HG03571 (cell line): ENCODE measurements at regions not wholly inside any gene's neighbourhood (a gene's known extent, or its start where the extent isn't known, plus 50 kb on each side); places are given as distances from the start of the nearest gene placed in this dataset.
"Not testable (repeated sequence)": the region's sequence is repeated elsewhere in the genome, so short reads cannot be mapped to it uniquely, and the experiment has no call there.

Experiments
- ATAC-seq: cut with Tn5 transposase; IDR thresholded peaks from one replicate; pipeline ENCODE4 v1.9.1; 2021; ENCODE audit not compliant: unreplicated experiment

DNA sequence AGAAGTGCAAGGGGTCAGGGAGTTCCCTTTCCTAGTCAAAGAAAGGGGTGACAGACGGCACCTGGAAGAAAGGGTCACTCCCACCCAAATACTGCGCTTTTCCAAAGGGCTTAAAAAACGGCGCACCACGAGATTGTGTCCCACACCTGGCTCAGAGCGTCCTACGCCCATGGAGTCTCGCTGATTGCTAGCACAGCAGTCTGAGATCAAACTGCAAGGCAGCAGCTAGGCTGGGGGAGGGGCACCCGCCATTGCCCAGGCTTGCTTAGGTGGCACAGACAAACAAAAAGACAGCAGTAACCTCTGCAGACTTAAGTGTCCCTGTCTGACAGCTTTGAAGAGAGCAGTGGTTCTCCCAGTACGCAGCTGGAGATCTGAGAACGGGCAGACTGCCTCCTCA, 402.4 kb upstream of the KLF12 start:
- ATAC-seq = not testable (repeated sequence)

DNA sequence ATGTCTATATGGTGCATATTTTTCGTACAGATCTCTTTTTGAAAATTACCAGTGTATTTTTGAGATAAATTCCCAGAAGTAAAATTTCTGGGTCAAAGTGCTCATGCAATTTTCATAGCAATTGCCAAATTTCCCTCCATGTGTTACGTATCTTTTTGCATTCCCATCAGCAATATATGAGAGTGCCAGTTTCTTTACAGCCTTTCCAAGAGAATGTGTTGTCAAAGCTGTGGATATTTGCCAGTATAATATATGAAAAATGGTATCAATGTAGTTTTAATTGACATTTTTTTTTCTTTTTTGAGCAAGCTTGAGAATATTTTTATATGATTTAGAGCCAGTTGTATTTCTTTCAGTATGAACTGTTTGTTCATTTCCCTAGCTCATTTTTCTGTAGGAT, 399.0 kb upstream of the KLF12 start:
- no peak for ATAC-seq

DNA sequence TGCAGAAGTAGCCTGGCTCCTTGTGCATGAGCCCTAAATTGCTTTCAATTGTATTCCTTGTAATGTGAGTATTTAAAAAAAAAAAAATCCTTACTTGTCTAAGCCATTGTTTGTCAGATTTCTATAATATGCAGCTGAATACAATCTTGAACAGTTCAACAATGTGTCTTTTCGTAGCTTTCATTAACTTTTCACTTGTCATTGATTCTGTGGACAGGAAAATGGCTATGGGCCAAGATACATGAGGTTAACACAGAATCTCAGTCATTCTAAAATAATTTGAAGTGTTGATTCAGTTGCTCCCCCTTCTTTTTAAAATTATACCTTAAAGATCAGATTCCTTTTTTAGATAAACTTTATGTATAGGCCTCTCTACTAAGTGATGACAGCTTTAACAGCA, 395.8 kb upstream of the KLF12 start:
- ATAC-seq = no peak

DNA sequence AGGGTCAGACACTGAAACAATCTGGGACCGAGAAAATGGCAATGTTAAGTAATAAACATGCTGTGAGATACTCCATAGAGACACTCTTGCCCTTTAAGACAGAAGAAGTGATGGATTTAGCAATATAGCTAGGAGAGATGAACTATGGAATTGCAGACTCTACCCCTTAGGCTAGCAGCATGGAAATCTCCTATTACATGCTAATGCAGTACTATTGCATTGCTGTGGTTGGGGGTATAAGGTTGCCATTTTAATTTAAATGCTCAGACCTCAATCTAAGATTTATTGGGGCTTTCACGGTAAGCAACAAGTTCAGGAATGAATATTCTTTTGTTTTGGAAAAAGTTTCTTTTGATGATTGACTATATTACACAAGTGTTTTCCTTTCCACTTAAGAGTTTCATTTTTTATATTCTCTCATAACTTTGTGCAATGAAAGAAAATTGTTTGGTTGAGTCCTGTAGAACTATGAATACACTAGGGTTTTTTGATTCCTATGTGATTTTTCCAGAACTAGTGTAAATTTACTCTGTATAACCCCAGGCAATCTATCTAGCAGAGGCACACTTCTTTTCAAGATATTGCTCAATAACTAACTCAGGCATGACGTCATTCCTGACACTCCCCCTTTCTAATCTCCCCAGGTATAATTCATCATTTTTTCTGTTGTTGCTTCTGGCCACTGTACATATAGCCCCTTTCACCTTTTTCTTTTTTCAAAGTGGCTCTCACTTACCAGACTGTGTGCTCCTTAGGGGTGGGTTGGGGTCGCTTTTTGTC, 394.7 kb upstream of the KLF12 start:
- ATAC-seq = no peak

DNA sequence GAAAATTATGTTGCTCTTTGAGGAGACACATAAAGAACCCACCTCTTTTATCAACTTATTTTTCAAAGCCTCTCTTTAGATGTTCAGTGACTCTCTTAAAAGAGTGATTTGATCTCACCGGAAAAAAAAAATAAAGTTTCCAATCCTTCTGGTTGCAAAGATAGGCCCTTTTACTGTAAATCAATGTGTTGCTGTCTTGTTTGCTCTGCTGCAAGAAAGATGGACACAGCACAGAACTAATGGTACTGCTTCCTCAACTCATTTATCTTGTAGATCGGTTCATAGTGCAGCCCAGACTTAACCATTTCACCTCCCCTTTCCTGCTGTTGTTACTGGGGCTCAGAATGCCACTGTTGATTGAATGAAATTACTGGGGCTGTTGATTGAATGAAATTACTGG, 388.9 kb upstream of the KLF12 start:
- no peak for ATAC-seq

DNA sequence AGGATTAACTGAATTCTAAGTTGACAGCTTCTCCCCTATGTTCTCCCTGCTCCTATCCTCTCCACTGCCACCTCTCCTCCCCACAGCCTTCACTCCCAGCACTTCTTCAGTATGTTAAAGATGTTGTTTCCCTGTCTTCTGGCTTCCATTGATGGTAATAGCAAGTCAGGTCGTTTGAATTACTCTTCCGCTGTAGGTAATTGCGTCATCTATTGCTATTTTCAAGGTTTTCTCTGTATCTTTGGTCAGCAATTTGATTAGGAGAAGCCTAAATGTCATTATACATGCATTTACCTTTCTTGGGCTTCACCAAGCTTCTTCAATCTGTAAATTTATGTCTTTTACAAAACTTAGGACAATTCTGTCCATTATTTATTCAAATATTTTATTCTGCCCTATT, 377.3 kb upstream of the KLF12 start:
- no peak for ATAC-seq

DNA sequence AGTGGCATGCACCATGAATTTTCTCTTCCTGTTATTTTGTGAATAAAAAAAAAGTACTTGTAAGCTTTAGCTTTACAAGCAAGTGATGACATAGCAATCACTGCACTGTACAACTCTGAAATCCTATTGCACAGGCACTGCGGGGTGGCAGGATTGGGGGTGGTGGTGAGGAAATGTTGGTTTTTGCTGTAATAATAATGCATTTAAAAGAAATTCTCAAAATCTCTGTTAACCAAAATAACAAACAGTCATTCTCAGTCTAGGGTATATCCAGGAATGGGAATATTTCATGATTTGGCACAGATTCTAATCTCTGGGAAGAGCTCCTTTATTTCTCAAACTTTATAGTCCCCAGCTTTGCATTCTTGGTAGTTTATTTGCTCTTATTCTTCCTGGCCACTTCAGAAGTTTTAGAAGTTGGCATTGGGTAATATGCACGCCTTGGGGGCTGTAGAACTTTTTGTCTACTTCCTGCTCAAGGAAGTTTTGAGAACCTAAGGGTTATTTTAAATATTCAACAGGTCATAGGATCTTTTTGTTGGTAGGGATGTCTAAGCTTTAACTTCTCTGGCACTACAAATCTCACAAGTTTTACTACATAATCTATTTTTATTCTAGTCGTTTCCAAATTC, 353.0 kb upstream of the KLF12 start:
- ATAC-seq = no peak

DNA sequence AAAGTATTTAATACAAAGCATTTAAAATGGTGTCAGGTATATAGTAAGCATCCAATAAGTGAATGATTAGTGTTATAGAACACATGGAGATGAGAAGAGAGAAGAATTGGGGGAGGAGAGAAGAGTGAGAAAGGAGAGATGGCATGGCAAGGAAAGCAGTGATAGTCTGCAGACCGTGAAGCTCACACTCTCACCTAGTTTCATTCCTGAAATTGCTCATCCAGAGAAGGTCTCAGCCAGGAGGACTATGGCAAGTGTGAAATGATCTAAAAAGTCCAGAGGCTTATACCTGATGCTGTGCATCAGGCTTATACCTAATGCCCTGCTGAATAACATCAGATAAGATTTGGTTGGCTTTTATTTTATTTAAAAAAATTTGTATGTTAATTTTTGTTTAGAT, 351.6 kb upstream of the KLF12 start:
- ATAC-seq = no peak

DNA sequence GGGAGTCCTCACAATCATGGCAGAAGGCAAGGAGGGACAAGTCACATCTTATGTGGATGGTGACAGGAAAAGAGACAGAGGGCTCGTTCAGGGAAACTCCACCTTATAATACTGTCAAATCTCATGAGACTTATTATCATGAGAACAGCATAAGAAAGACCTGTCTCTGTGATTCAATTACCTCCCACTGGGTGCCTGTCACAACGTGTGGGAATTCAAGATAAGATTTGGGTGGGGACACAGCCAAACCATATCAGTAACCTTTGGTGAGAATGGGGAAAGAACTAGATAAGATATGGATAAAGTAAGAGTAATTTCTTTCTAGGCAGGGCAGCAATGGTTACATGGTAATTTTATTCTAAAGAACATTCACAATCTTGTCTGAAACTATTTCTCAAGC, 344.9 kb upstream of the KLF12 start:
- ATAC-seq = no peak

DNA sequence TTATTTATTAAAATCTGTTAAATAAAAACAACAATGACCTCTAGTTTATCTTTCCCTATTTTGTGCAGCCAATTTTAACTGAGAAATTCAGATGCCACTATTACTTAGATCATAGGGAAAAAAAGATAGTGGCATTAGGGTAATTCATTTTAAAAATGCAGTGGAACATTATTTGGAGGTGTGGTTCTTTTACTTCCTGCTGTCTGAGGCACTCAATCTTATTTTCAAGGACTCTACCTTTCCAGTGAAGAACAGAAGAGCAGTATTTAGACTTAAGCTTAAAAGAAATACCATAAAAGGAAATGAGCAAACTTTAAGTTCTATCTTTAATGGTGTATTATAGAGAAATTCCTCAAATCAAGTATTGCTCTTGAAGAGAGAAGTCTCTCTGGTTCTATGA, 342.6 kb upstream of the KLF12 start:
- no peak for ATAC-seq

DNA sequence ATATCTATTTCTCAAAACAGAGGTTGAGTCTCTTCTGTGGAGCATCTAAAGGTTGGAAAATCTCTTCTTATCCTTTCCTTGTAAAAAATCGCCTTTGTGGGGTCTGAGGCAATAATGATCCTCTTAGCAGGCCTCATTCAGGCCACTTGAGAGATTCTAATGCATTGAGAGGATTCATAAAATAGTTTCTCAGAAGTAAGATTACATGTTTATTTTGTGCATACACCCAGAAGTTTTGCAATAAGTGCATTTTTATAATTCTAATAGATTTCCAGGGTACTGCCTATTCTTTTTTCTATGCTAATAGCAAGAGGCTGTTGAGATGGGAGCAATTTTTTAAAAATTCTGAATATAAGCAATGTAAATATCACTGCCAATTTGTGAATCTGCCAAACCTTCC, 342.2 kb upstream of the KLF12 start:
- ATAC-seq = no peak

DNA sequence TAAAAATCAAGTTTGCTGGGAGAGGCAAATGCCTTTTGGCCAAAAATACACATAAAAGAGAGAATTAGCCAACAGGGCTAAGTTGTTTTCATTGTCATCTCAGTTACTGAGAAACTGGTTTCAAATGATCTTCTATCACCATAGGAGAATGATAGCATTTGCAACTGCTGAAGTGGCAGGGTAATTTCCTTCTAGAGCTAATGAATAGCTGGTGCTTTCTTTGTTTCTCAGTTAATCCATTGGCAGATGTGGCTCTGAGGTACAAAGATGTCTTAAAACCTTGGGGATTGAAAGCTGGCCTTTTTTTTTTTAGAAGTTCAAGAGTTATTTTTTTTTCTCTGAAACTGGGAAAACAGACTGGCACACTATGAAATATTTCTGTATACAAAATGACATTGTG, 332.7 kb upstream of the KLF12 start:
- ATAC-seq = no peak

DNA sequence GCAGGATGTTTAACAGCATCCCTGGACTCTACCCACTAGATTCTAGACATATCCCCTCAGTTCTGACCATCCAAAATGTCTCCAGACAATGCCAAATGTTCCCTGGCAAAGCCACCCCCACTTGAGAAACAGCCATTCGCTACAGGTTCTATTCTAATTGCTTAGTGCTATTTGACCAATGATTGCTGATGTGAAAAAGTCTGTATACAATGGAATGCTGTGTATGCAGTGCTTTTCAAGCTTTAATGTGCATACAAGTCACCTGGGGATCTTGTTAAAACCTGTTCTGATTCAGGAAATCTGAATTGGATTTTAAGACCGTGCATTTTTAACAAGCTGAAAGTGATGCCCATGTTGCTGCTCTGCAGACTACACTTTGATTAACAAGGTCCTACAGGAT, 331.8 kb upstream of the KLF12 start:
- ATAC-seq = no peak

DNA sequence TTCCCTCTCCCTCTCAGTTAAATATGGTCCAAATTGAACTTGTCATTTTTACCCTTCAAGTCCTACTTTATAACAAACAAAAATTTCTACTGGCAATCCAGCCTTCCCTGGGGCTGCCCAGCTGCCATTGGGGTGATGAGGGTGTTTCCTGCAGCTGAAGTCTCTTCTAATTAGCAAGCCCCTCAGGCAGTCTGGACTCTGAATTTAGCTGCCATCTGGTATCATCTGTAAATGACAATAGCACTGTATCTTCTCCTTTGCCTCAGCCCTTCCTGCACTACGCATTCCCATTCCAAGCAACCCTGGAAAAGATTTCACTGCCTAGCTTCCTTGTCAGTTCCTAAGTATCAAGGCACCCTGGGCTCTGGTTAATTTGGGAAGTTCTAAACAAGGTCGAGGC, 331.1 kb upstream of the KLF12 start:
- no peak for ATAC-seq

DNA sequence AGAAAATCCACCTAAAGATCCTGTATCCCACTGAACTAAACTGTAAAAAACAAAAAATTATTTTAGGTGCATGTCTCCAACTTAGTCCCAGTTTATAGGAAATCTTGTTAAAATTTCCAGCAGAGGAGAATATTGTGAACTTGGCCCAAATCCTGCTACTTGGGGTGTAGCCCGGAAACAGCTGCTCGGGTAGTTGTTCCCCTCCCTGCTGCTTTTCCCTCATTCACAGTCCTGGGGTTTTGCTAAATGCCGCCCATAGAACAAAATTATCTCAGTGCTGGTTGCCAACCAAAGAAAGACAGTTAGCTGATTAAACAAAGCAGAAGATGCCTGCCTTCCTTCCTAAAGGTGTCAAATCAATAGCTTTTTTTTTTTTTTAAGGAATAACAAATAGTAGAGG, 330.5 kb upstream of the KLF12 start:
- no peak for ATAC-seq

DNA sequence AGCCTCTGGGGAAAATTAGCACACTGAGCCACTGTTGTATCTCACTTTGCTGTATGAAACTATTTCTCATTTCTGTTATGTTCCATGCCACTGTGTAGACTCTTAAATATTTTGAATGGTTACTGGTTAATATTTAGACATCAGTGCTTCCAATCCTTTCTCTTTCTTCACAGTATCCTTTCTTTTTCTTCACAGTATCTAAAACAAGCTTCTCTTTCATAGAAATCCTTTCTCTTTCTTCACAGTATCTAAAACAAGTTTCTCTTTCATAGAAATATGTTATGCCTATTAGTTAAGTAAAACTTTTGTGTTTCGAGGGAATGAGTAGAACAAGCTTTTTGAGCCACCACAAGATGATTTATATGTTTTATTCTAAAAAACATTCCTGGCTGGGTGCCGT, 326.8 kb upstream of the KLF12 start:
- no peak for ATAC-seq

DNA sequence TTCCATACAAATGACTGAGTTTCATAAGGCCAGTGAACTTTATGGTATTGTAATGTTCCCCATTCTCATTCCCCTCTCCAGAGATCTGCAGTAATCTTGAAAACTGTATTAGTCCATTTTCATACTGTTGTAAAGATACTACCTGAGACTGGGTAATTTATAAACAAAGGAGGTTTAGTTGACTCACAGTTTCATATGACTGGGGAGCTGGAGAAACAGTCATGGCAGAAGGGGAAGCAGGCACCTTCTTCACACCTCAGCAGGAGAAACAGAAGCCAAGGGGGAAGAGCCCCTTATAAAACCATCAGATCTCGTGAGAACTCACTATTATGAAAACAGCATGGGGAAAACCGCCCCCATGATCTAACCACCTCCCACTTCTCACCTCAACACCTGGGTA, 318.7 kb upstream of the KLF12 start:
- ATAC-seq = no peak

DNA sequence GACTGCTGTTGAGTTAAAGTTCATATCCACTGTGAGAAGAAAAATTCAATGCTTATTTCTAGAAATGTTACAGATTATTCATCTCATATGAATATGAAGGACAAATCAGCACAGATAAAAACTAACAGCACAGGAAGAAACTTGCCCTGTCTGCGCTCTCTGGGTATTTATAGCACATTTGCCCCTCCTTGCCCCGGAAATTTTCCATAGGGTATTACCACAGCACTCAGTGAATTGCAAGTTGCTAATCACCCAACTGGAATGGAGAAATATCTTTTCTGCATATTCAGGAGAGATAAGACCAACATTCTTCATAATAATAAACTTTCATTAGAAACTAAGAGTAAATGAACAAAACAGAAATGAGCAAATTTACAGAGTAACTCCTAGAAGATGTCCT, 318.0 kb upstream of the KLF12 start:
- no peak for ATAC-seq

DNA sequence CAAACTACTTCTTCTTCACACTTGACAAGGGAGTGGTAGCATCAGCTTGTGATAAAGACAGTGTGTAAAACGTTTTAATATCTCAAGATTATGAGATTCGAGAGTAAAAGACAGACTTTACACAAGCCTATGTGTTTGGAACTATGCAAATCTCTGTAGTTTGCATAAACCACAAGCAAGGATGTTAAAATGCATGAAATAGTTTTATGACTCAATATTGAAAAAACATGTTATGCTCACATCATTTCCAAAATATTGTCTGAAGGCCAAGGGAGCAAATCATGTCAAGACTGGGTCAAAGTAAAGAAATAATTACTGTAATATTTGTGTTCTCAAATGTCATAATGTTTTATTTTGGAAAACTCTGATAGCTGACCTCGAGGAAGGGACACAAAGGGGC, 316.8 kb upstream of the KLF12 start:
- no peak for ATAC-seq

DNA sequence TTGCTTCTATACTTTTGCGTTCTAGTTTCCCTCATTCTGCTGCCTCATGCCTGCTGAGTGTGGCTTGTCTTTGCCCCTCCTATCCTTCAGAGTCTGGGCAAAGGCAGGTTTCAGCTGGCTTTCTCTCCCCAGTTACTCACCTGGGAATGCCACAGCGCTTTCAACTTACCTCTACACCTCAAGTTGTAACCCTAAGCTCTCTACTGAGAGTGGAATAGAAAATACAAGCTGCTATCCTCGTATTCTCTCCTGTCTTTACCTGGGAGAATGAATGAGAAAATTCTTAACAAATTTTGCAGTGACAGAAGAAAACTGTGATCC, 316.3 kb upstream of the KLF12 start:
- ATAC-seq = no peak

DNA sequence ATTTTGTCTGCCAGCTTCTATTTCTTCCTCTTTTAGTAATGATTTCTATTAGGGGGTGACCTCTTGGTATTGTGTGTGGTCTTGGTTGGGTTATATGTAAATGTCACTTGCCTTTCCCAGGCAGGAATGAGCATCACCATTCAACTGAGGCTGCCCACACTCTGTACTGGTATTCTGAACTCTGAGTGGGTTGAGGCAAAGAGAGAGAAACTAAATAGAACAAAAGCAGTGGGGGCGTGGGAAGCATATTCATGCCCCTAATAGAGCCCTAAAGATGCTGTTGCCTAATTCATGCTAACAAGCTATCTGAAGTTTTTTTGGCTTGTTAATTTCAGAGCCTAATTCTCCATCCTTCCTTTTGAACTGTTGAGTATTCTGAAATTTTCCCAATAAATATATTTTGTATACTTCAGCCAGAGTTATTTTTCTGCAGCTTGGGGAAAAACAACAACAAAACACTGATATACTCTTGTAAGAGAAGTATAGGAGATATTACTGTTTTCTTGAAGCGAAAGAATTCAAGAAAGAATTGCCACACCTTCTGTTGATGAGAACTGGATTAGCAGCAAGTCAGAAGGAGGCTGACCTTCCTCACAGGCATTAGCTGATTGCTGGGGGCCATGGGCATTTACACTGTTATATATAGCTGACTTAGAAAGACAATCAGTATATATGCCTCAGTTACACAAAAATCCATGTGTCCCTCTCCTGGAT, 315.8 kb upstream of the KLF12 start:
- ATAC-seq = no peak

DNA sequence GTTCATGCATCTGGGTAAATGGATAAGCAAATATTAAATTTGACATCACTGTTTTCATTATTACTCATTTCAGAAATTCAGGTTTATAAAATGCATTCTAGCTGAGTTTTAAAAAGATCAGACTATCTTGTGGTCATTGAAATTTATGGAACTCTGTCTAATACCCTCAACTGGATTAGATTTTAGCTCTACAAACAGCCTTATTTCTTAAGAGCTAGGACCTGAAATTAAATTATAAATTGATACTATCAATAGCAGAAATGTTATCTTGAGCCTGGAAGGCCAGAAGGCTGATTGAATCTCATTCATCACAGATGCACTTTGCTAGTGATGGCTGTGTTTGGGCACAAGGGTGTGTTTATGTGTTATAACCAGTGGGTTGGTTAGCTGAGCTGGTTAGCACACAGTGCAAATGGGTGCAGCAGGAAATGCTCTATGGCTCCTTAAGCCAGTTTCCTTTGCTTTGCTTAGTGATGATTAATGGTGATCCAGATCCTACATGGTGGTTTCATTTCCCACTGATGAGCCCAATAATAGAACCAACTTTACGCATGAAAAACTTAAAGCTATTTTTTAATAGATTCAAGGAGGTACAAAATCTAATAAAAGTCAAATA, 310.8 kb upstream of the KLF12 start:
- ATAC-seq = no peak
